Mesenchymal stem cell (in vitro differentiated cells and primary cell): ENCODE measurements at regions not wholly inside any gene's neighbourhood (a gene's known extent, or its start where the extent isn't known, plus 50 kb on each side); places are given as distances from the start of the nearest gene placed in this dataset.

Experiments used
- DNase-seq: peaks from one replicate; pipeline ENCODE4 v3.0.0-alpha.2; 2013
- H2AFZ ChIP-seq: one replicate; pipeline ENCODE4 v1.6.1; 2013; ENCODE audit warnings: low read depth, mild to moderate bottlenecking, control low read depth, inconsistent platforms, low read length, moderate library complexity
- H2AK5ac ChIP-seq: 2 replicates; pipeline ENCODE4 v1.6.1; 2013; ENCODE audit warnings: low read length, moderate library complexity, mild to moderate bottlenecking, inconsistent platforms; ENCODE audit not compliant: severe bottlenecking
- H2BK120ac ChIP-seq: one replicate; pipeline ENCODE4 v1.6.1; 2013; ENCODE audit warnings: low read depth, mild to moderate bottlenecking, inconsistent platforms, low read length, moderate library complexity
- H2BK12ac ChIP-seq, 2 experiments: one replicate each; pipeline ENCODE4 v1.6.1; 2013; ENCODE audit warnings: inconsistent platforms in 2 of 2, low read length in 2 of 2, mild to moderate bottlenecking in 2 of 2, moderate library complexity in 2 of 2, control low read depth in 1 of 2
- H2BK15ac ChIP-seq: one replicate; pipeline ENCODE4 v1.6.1; 2013; ENCODE audit warnings: mild to moderate bottlenecking, low read depth, inconsistent platforms; ENCODE audit not compliant: poor library complexity, severe bottlenecking
- H2BK5ac ChIP-seq: 2 replicates; pipeline ENCODE4 v1.6.1; 2013; ENCODE audit warnings: low read depth, mild to moderate bottlenecking, low read length, control low read depth, inconsistent platforms; ENCODE audit not compliant: poor library complexity, severe bottlenecking
- H3K14ac ChIP-seq, 2 experiments: one replicate each; pipeline ENCODE4 v1.6.1; 2013; ENCODE audit warnings: inconsistent platforms in 2 of 2, low read length in 2 of 2, control low read depth in 1 of 2, mild to moderate bottlenecking in 1 of 2, moderate library complexity in 1 of 2
- H3K18ac ChIP-seq, 2 experiments: one replicate each; pipeline ENCODE4 v1.6.1; 2013; ENCODE audit warnings: inconsistent platforms in 2 of 2, low read length in 2 of 2, control low read depth in 1 of 2, low read depth in 1 of 2, mild to moderate bottlenecking in 1 of 2
- H3K23ac ChIP-seq, 2 experiments: one replicate each; pipeline ENCODE4 v1.6.1; 2013; ENCODE audit warnings: inconsistent platforms in 2 of 2, low read length in 2 of 2, mild to moderate bottlenecking in 2 of 2, moderate library complexity in 2 of 2, control low read depth in 1 of 2
- H3K27ac ChIP-seq: 2 replicates; pipeline ENCODE4 v1.5.1; 2013; ENCODE audit warnings: mild to moderate bottlenecking, moderate library complexity, low read length, control low read depth, inconsistent platforms; ENCODE audit not compliant: poor library complexity, severe bottlenecking
- H3K27me3 ChIP-seq, 2 experiments: 2 replicates each; pipeline versions ENCODE4 v1.6.1 to v1.7.0; 2013; ENCODE audit warnings: low read length in 2 of 2, mild to moderate bottlenecking in 2 of 2, moderate library complexity in 2 of 2, control low read depth in 1 of 2, inconsistent platforms in 1 of 2; ENCODE audit not compliant: control insufficient read depth in 1 of 2, insufficient read depth in 1 of 2
- H3K36me3 ChIP-seq, 2 experiments: 2 replicates each; pipeline versions ENCODE4 v1.6.1 to v1.7.0; 2013; ENCODE audit warnings: low read length in 2 of 2, control low read depth in 1 of 2, inconsistent platforms in 1 of 2, low read depth in 1 of 2, mild to moderate bottlenecking in 1 of 2; ENCODE audit not compliant: insufficient read depth in 2 of 2, control insufficient read depth in 1 of 2
- H3K4ac ChIP-seq, 2 experiments: one replicate each; pipeline ENCODE4 v1.6.1; 2013; ENCODE audit warnings: inconsistent platforms in 2 of 2, low read length in 2 of 2, mild to moderate bottlenecking in 2 of 2, moderate library complexity in 2 of 2, control low read depth in 1 of 2, low read depth in 1 of 2
- H3K4me1 ChIP-seq: 2 replicates; pipeline ENCODE4 v1.6.1; 2013; ENCODE audit warnings: low read depth, low read length, control low read depth; ENCODE audit not compliant: control insufficient read depth, insufficient read depth
- H3K4me2 ChIP-seq: 2 replicates; pipeline ENCODE4 v1.6.1; 2013; ENCODE audit warnings: low read length, mild to moderate bottlenecking, inconsistent platforms; ENCODE audit not compliant: poor library complexity, severe bottlenecking
- H3K4me3 ChIP-seq, 2 experiments: 2 replicates each; pipeline versions ENCODE4 v1.5.1 to v1.7.0; 2013; ENCODE audit warnings: low read length in 2 of 2, mild to moderate bottlenecking in 2 of 2, control low read depth in 1 of 2, low read depth in 1 of 2; ENCODE audit not compliant: insufficient read depth in 1 of 2
- H3K79me1 ChIP-seq: replicated peaks from 2 replicates; pipeline ENCODE4 v1.6.1; 2013; ENCODE audit warnings: mild to moderate bottlenecking, control low read depth, low read length, inconsistent platforms; ENCODE audit not compliant: poor library complexity, severe bottlenecking
- H3K9ac ChIP-seq: 2 replicates; pipeline ENCODE4 v1.7.0; 2013; ENCODE audit warnings: mild to moderate bottlenecking, low read length, moderate library complexity
- H3K9me3 ChIP-seq: 2 replicates; pipeline ENCODE4 v1.7.0; 2013; ENCODE audit warnings: mild to moderate bottlenecking, low read length; ENCODE audit not compliant: control insufficient read depth
- H4K8ac ChIP-seq: one replicate; pipeline ENCODE4 v1.6.1; 2013; ENCODE audit warnings: inconsistent platforms, mild to moderate bottlenecking, low read length, moderate library complexity
- H4K91ac ChIP-seq: one replicate; pipeline ENCODE4 v1.6.1; 2013; ENCODE audit warnings: mild to moderate bottlenecking, low read length, inconsistent platforms
- WGBS: methylation state at CpG from one replicate; pipeline ENCODE4 v1.1.7; 2013; ENCODE audit warnings: mixed read lengths; 5-methylcytosine and 5-hydroxymethylcytosine counted together

DNA sequence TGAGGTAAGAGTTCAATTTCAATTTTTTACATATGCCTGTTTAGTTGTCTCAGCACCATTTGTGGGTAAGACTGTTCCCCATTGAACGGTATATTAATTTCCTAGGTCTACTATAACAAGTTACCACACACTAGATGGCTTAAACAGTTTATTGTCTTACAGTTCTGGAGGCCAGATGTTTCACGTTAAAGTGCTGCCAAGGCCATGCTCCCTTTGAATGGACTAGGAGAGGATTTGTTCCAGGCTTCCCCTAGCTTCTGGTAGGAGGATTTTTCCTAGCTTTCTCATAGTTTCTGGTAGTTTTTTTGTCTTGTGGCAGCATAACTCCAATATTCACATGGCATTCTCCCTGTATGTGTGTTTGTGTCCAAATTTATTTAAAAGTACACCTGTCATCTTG, 149.3 kb upstream of the CYSLTR1 start:
- Histone ChIP-seq H3K9ac (no peak overlapping the region), H2BK5ac (no peak overlapping the region), H3K18ac (no peak overlapping the region), H2BK12ac (no peak overlapping the region), H4K91ac (no peak overlapping the region), H2AFZ (no peak overlapping the region), H3K4me2 (no peak overlapping the region), H3K4me3 (no peak overlapping the region), H2BK120ac (no peak overlapping the region), H3K9me3 (no peaks in the 10 kb centered on the region), H3K4ac (no peak overlapping the region), H3K27ac (no peak overlapping the region), H4K8ac (no peak overlapping the region), H3K27me3 (no peaks in the 10 kb centered on the region), H3K14ac (no peak overlapping the region), H3K4me1 (no peaks in the 10 kb centered on the region), H2AK5ac (no peak overlapping the region), H2BK15ac (no peak overlapping the region), H3K79me1 (no peaks in the 10 kb centered on the region), H3K23ac (no peak overlapping the region), H3K36me3 (no peaks in the 10 kb centered on the region)
- WGBS = no CpG with 5 or more reads among the region's 2 CpGs
- no peak for DNase-seq

DNA sequence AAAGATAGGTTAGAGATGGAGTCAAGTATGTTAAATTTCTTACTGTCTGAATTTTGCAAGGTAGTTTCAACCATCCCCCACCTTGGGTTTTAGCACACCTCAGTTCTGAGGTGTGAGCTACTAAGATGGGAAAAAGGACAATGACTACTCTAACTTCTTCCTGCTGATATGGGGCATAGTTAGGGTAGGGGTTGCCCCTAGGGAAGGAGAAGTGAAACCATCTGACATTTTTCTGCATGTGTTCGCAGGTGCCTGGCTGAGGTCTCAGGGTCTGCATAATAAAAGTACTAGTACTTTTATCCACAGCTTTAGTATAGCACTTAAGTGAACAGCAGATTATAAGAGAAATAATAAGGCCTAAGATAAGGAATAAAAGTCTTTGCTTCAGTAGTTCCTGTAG, 129.5 kb upstream of the CYSLTR1 start:
- H3K23ac ChIP-seq = no peak overlapping the region
- no peak for DNase-seq
- no peaks in the 10 kb centered on the region for H3K4me1 ChIP-seq
- no CpG with 5 or more reads among the region's 1 CpG for WGBS
- H2BK12ac ChIP-seq = no peak overlapping the region
- H3K27ac ChIP-seq = no peak overlapping the region
- H3K4me3 ChIP-seq = no peak overlapping the region
- no peak overlapping the region for H3K14ac ChIP-seq
- H3K36me3 ChIP-seq = no peaks in the 10 kb centered on the region
- H3K4me2 ChIP-seq = no peak overlapping the region
- H3K27me3 ChIP-seq = no peaks in the 10 kb centered on the region
- no peak overlapping the region for H2AFZ ChIP-seq
- no peak overlapping the region for H3K18ac ChIP-seq
- no peak overlapping the region for H2AK5ac ChIP-seq
- peaks cover 5% of the 10 kb centered on the region for H3K9me3 ChIP-seq
- H2BK5ac ChIP-seq = no peak overlapping the region
- H4K91ac ChIP-seq = no peak overlapping the region
- H3K4ac ChIP-seq = no peak overlapping the region
- H2BK15ac ChIP-seq = no peak overlapping the region
- H3K79me1 ChIP-seq = no peaks in the 10 kb centered on the region
- H3K9ac ChIP-seq = no peak overlapping the region
- H2BK120ac ChIP-seq = no peak overlapping the region
- no peak overlapping the region for H4K8ac ChIP-seq

DNA sequence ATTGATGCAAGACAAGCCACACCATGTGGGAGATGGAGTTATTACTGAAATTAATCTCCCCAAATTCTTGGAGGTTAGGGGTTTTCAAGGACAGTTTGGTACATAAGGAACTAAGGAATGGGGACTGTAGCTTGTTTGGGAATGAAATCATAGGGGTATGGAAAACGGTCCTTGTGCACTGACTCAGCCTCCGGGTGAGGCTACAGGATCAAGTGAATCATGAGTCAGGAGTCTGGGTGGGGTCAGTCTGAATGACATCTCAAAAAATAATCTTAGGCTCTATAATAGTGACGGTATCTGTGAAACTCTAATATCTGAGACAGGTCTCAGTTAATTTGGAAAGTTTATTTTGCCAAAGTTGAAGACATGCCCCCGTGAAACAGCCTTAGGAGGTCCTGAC, 128.5 kb upstream of the CYSLTR1 start:
- Histone ChIP-seq H3K27ac (no peak overlapping the region), H3K79me1 (no peaks in the 10 kb centered on the region), H3K36me3 (no peaks in the 10 kb centered on the region), H3K23ac (no peak overlapping the region), H2BK5ac (no peak overlapping the region), H3K4me3 (no peak overlapping the region), H3K4ac (no peak overlapping the region), H2BK120ac (no peak overlapping the region), H3K27me3 (no peaks in the 10 kb centered on the region), H4K8ac (no peak overlapping the region), H3K4me2 (no peak overlapping the region), H4K91ac (no peak overlapping the region), H3K14ac (no peak overlapping the region), H3K9ac (no peak overlapping the region), H3K4me1 (no peaks in the 10 kb centered on the region), H3K9me3 (peaks cover 5% of the 10 kb centered on the region), H2BK12ac (no peak overlapping the region), H2AK5ac (no peak overlapping the region), H3K18ac (no peak overlapping the region), H2AFZ (no peak overlapping the region), H2BK15ac (no peak overlapping the region)
- WGBS = 72% methylated on average over 4 of the region's 4 CpGs
- no peak for DNase-seq

DNA sequence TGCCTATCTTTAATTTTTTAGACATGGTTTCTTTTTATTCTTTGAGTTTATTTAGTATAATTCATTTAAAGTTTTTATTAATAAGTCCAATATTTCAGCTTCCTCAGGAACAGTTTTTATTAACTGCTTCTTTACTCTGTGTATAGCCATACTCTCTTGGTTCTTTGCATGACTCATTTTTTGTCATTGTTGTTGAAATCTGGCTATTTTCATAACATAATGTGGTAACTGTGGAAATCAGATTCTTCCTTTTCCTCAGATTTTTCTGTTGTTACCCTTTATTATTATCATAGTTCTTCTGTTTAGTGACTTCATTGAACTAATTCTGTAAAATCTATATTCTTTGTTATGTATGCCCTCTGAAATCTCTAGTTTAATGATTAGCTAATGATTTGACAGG, 124.9 kb upstream of the CYSLTR1 start:
- Histone ChIP-seq H3K9ac (peak overlapping the region; percentile 59), H2AFZ (no peak overlapping the region), H3K23ac (no peak overlapping the region), H3K4me1 (no peaks in the 10 kb centered on the region), H3K4ac (no peak overlapping the region), H3K14ac (no peak overlapping the region), H3K27ac (no peak overlapping the region), H3K18ac (no peak overlapping the region), H3K36me3 (no peaks in the 10 kb centered on the region), H3K4me2 (no peak overlapping the region), H3K27me3 (no peaks in the 10 kb centered on the region), H3K9me3 (no peaks in the 10 kb centered on the region), H2BK15ac (no peak overlapping the region), H4K91ac (no peak overlapping the region), H2BK120ac (no peak overlapping the region), H3K79me1 (no peaks in the 10 kb centered on the region), H3K4me3 (no peak overlapping the region), H2AK5ac (no peak overlapping the region), H2BK5ac (no peak overlapping the region), H2BK12ac (no peak overlapping the region), H4K8ac (no peak overlapping the region)
- DNase-seq = no peak
